Suppressor macrophage (primary cell): ENCODE measurements at regions not wholly inside any gene's neighbourhood (a gene's known extent, or its start where the extent isn't known, plus 50 kb on each side); places are given as distances from the start of the nearest gene placed in this dataset.
"Not testable (repeated sequence)": the region's sequence is repeated elsewhere in the genome, so short reads cannot be mapped to it uniquely, and the experiment has no call there.

Source experiments
- DNase-seq, 4 experiments: peaks; one replicate each; pipeline ENCODE4 v3.0.0-alpha.2; 2020 to 2022

- no peak for DNase-seq
Measured at GRCh38 chr15:46879032-46879770, 838.1 kb upstream of the SEMA6D start.

GRCh38 chr15:46880791-46881190 lies 836.5 kb upstream of the SEMA6D start:
- no peak for DNase-seq

- DNase-seq = no peak
Measured at GRCh38 chr15:46892621-46893160, 824.6 kb upstream of the SEMA6D start.

- no peak for DNase-seq
Measured at GRCh38 chr15:46894644-46895043, 822.7 kb upstream of the SEMA6D start.

GRCh38 chr15:46897266-46897665 lies 820.0 kb upstream of the SEMA6D start:
- no peak for DNase-seq

GRCh38 chr15:46901001-46901400 lies 816.3 kb upstream of the SEMA6D start:
- DNase-seq = no peak

- no peak for DNase-seq
Measured at GRCh38 chr15:46917721-46918252, 799.5 kb upstream of the SEMA6D start.

- DNase-seq = no peak
Measured at GRCh38 chr15:46918462-46919140, 798.7 kb upstream of the SEMA6D start.

GRCh38 chr15:46921891-46922290 lies 795.4 kb upstream of the SEMA6D start:
- no peak for DNase-seq

GRCh38 chr15:46930426-46930825 lies 786.9 kb upstream of the SEMA6D start:
- no peak for DNase-seq

GRCh38 chr15:46933332-46933731 lies 784.0 kb upstream of the SEMA6D start:
- no peak for DNase-seq

- DNase-seq = no peak
Measured at GRCh38 chr15:46934851-46935250, 782.5 kb upstream of the SEMA6D start.

- DNase-seq = no peak
Measured at GRCh38 chr15:46938169-46938568, 779.1 kb upstream of the SEMA6D start.

- no peak for DNase-seq
Measured at GRCh38 chr15:46941241-46941640, 776.1 kb upstream of the SEMA6D start.

GRCh38 chr15:46946953-46947352 lies 770.4 kb upstream of the SEMA6D start:
- DNase-seq = no peak

- DNase-seq = no peak
Measured at GRCh38 chr15:46955576-46955975, 761.7 kb upstream of the SEMA6D start.

GRCh38 chr15:46956456-46956855 lies 760.8 kb upstream of the SEMA6D start:
- no peak for DNase-seq

- no peak for DNase-seq
Measured at GRCh38 chr15:46956881-46957280, 760.4 kb upstream of the SEMA6D start.

- DNase-seq = no peak
Measured at GRCh38 chr15:46960581-46960980, 756.7 kb upstream of the SEMA6D start.

GRCh38 chr15:46961795-46962194 lies 755.5 kb upstream of the SEMA6D start:
- no peak for DNase-seq

GRCh38 chr15:46988055-46988454 lies 729.2 kb upstream of the SEMA6D start:
- not testable (repeated sequence) for DNase-seq

- DNase-seq = no peak
Measured at GRCh38 chr15:46996359-46996758, 720.9 kb upstream of the SEMA6D start.

GRCh38 chr15:46997501-46997900 lies 719.8 kb upstream of the SEMA6D start:
- no peak for DNase-seq

GRCh38 chr15:47003568-47003967 lies 713.7 kb upstream of the SEMA6D start:
- no peak for DNase-seq
